Ascending aorta (tissue), 2 donors: ENCODE measurements at regions not wholly inside any gene's neighbourhood (a gene's known extent, or its start where the extent isn't known, plus 50 kb on each side); places are given as distances from the start of the nearest gene placed in this dataset.

Experiments
- DNase-seq, 2 donors: peaks; one replicate each; pipeline ENCODE4 v3.0.0-alpha.2; 2019; ENCODE audit warnings: low spot score in 2 of 2
- H3K27ac ChIP-seq, 2 donors: fragments of 200-600 bp; sonication (generic); one replicate each; pipeline ENCODE4 v1.5.1; 2016 to 2017; ENCODE audit warnings: mild to moderate bottlenecking in 1 of 2
- H3K27me3 ChIP-seq: fragments of 200-600 bp; sonication (generic); one replicate; pipeline ENCODE4 v1.5.1; 2017
- H3K36me3 ChIP-seq, 2 donors: fragments of 200-600 bp; sonication (generic); one replicate each; pipeline ENCODE4 v1.5.1; 2016
- H3K4me1 ChIP-seq, 2 donors: fragments of 200-600 bp; sonication (generic); one replicate each; pipeline ENCODE4 v1.5.1; 2016 to 2017; ENCODE audit warnings: mild to moderate bottlenecking in 1 of 2
- H3K4me3 ChIP-seq, 2 donors: fragments of 200-600 bp; sonication (generic); one replicate each; pipeline ENCODE4 v1.5.1; 2016 to 2017; ENCODE audit warnings: mild to moderate bottlenecking in 1 of 2
- H3K9me3 ChIP-seq, 2 donors: fragments of 200-600 bp; sonication (generic); one replicate each; pipeline ENCODE4 v1.5.1; 2016
- CTCF ChIP-seq, 3 experiments: fragments of 200-600 bp in 2 of 3; fragments of 450-650 bp in 1 of 3; sonication (generic) in 2 of 3; IDR thresholded peaks; one replicate each; pipeline ENCODE4 v1.5.1; 2016 to 2019; ENCODE audit warnings: antibody characterized with exemption in 3 of 3, mild to moderate bottlenecking in 1 of 3, moderate library complexity in 1 of 3
- intact Hi-C: fragments of 100-400 bp; cut with DNase I; formaldehyde crosslinking; loops from one replicate; pipeline ENCODE4 v1.15.1; 2023

- H3K4me3 ChIP-seq, result peak overlapping the region; percentile 0 to 53
- H3K36me3 ChIP-seq, result no peaks in the 10 kb centered on the region
- H3K27ac ChIP-seq, result no peak overlapping the region
- intact Hi-C loops, result loop anchor here (5.0 kb wide), 1 partner anchor 55 kb away; no protein-coding TSS in a partner anchor
- H3K4me1 ChIP-seq, result no peaks in the 10 kb centered on the region
- no peak for TF ChIP-seq CTCF (IDR thresholded peaks at IDR 0.05)
- H3K9me3 ChIP-seq, result no peaks in the 10 kb centered on the region
- DNase-seq, result peak in 1 of 2 donors; percentile 54
- no peaks in the 10 kb centered on the region for H3K27me3 ChIP-seq
Measured at GRCh38 chr9:129282731-129283211, 104.7 kb upstream of the IER5L start.

DNA sequence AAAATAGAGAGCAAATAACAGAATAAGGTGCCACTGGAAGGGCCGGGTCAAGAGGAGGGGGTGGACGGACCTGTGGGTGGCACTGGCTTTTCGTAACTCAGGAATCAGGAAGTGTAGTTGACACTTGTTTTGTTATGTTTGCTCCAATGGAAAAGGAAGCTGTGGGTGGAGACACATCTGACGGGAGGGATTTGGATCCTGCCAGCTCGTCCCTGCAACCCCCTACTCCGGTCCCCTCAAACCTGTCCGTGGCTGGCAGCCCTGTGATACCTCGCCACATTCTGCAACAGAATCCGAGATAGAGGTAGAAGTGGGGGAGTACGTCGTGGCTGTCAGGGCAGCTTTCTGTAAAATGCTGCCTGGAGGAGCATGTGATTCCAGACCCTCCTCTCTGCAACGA, 104.2 kb upstream of the IER5L start:
- no peaks in the 10 kb centered on the region for H3K4me1 ChIP-seq
- peak overlapping the region; percentile 0 to 53 for H3K4me3 ChIP-seq
- no peak overlapping the region for H3K27ac ChIP-seq
- H3K36me3 ChIP-seq, result no peaks in the 10 kb centered on the region
- TF ChIP-seq CTCF (IDR thresholded peaks at IDR 0.05), result no peak
- no peaks in the 10 kb centered on the region for H3K27me3 ChIP-seq
- intact Hi-C loops, result loop anchor here (5.0 kb wide), 1 partner anchor 55 kb away; no protein-coding TSS in a partner anchor
- no peaks in the 10 kb centered on the region for H3K9me3 ChIP-seq
- DNase-seq, result peak in 1 of 2 donors; percentile 56

DNA sequence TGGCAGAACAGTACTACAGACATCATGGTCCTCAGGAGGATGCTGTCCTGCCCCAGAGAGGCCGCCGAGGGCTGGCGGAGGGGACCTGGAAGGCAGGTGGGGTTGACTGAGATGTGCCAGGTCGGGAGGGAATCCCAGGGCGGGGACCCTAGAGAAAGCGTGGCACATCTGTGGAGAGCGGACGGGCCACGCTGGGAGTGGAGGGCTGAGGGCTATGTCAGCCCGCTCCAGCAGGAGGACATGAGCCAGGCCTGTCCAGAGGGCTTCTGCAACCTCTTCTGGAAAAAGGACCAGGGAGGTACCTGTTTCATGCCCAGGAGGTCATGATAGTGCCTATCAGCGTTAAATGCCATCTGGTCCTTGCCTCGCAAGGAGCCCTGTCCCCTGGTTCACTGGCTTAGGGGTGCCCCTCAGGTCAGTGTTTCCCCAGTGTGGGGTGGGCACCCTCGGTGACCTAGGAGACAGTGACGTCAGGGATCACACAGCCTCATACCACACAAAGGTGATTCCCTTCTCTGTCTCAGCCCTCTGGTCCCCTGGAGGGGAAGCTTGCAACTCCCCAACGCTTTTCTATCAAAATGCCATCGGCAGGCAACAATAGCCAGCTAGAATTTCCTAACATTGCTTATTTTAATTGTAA, 103.6 kb upstream of the IER5L start:
- Histone ChIP-seq H3K4me3 (no peak overlapping the region), H3K9me3 (no peaks in the 10 kb centered on the region), H3K27ac (no peak overlapping the region), H3K27me3 (no peaks in the 10 kb centered on the region), H3K4me1 (no peaks in the 10 kb centered on the region), H3K36me3 (no peaks in the 10 kb centered on the region)
- intact Hi-C loops, result loop anchor here (5.0 kb wide), 1 partner anchor 54 kb away; no protein-coding TSS in a partner anchor
- peak in 1 of 2 donors; percentile 55 for DNase-seq
- no peak for TF ChIP-seq CTCF (IDR thresholded peaks at IDR 0.05)

DNA sequence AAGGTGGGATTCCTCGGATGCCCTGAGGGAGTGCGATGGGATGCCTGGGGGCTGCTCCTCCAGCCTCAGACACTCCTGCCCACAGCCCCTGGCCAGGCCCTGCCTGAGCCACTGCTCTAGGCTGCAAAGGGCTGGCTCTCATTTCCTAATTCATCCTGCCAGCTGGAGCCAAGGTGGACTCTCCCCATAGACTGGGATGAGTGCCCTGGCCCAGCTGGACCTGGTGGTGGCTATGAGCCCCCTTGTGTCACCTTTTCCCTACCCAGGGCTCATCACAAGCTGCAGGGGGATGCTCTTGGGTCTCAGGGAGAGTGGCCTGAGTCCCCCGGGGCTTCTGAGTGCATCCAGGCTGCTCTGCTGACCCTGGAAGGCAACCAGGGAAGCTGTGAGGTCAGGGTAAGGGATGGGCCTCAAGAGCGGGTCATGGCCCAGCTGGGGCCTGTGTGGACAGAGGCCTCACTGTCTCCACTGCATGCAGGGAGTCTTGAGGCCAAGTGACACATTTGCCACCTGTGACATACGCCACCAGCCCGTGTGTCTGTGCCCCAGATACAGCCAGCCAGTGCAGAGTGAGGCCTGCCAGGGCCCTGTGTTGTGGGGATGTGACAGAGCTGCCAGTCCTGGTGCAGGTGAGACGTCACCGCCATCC, 102.7 kb upstream of the IER5L start:
- no peaks in the 10 kb centered on the region for H3K36me3 ChIP-seq
- intact Hi-C loops, result loop anchor here (5.0 kb wide), 1 partner anchor 53 kb away; no protein-coding TSS in a partner anchor
- DNase-seq, result peak in 1 of 2 donors; percentile 60
- no peaks in the 10 kb centered on the region for H3K27me3 ChIP-seq
- H3K9me3 ChIP-seq, result no peaks in the 10 kb centered on the region
- no peak for TF ChIP-seq CTCF (IDR thresholded peaks at IDR 0.05)
- no peak overlapping the region for H3K4me3 ChIP-seq
- no peak overlapping the region for H3K27ac ChIP-seq
- H3K4me1 ChIP-seq, result no peaks in the 10 kb centered on the region

DNA sequence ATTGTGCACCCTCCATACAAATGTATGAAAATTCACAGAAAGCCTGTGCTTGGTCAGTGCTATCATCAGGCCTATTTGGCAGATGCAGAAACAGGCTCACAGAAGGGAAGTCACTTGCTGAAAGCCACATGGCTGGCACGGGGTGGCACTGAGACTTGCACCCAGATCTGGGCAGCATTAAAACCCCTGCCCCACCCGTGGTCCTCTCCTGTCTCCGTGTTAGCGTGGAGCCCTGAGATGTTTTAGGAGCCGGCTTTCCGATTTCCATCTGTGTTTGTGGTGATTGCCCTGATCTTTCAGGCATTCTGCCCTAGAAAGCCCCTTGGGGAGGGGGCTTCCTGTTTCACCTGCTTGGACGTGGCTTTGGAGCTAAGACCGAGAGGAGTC, 102.2 kb upstream of the IER5L start:
- Histone ChIP-seq H3K36me3 (no peaks in the 10 kb centered on the region), H3K27ac (no peak overlapping the region), H3K27me3 (no peaks in the 10 kb centered on the region), H3K4me1 (no peaks in the 10 kb centered on the region), H3K4me3 (no peak overlapping the region), H3K9me3 (no peaks in the 10 kb centered on the region)
- DNase-seq, result peak in 1 of 2 donors; percentile 31
- TF ChIP-seq CTCF (IDR thresholded peaks at IDR 0.05), result no peak
- intact Hi-C loops, result loop anchor here (5.0 kb wide), 1 partner anchor 53 kb away; no protein-coding TSS in a partner anchor
